Putamen (tissue), 1 donor: ENCODE measurements at regions not wholly inside any gene's neighbourhood (a gene's known extent, or its start where the extent isn't known, plus 50 kb on each side); places are given as distances from the start of the nearest gene placed in this dataset.
A peak's percentile ranks its signal among the peaks of the same experiment; 100 is the strongest.
"Not testable (repeated sequence)": the region's sequence is repeated elsewhere in the genome, so short reads cannot be mapped to it uniquely, and the experiment has no call there.

Experiments
- DNase-seq: peaks from one replicate; pipeline ENCODE4 v3.0.0-alpha.2; 2016; ENCODE audit warnings: low spot score

DNA sequence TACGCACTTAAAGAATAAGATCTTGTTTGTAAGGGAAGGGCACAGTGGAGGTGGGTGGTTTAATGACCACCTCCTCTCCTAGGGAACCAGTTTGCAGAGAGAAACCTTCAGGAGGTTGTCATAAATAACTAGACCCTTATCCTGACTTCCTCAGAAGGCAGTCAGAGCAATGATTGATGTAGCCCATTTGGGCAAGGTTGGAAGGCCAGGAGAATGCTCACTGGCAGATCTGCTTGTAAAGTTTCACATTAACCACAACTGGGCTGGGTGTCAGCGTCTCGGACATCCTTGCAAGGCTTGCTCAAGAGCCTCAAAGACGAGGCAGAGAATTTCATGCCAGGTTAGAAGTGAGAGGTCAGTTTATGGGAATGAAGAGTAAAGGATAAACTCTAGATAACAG is 87.6 kb upstream of the TRABD2B start:
- DNase-seq: no peak

DNA sequence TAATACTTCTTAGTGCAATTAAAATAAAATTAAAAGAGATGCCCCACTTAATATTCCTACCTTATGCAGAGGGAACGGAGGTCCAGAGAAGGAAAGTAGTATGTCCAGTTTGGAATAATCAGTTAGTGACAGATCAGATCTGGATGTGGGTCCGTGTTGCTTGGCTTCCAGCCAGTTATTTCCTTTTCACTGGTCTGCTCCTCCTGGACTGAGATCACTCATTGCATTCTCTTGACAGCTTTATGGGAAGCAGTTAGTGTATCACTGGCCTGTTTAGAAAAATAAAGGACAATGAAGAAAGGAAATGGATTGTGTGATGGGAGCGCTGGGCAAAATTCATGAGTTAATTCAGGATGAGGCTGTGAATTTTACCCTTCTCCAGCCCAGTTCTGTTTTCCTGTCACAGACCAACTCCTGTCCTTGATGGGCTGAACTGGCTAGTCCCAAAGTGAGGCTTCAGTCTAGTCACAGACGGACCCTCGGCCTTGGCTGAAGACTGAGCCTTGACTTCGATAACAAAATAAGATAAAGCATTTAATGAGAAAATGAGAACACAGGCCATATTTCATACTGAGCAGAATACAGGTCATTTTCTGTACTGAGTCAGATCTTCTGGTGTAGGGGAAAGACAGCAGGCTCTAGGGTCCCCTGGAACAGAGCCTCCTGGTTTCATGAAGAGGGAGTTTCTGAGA is 85.2 kb upstream of the TRABD2B start:
- no peak for DNase-seq

DNA sequence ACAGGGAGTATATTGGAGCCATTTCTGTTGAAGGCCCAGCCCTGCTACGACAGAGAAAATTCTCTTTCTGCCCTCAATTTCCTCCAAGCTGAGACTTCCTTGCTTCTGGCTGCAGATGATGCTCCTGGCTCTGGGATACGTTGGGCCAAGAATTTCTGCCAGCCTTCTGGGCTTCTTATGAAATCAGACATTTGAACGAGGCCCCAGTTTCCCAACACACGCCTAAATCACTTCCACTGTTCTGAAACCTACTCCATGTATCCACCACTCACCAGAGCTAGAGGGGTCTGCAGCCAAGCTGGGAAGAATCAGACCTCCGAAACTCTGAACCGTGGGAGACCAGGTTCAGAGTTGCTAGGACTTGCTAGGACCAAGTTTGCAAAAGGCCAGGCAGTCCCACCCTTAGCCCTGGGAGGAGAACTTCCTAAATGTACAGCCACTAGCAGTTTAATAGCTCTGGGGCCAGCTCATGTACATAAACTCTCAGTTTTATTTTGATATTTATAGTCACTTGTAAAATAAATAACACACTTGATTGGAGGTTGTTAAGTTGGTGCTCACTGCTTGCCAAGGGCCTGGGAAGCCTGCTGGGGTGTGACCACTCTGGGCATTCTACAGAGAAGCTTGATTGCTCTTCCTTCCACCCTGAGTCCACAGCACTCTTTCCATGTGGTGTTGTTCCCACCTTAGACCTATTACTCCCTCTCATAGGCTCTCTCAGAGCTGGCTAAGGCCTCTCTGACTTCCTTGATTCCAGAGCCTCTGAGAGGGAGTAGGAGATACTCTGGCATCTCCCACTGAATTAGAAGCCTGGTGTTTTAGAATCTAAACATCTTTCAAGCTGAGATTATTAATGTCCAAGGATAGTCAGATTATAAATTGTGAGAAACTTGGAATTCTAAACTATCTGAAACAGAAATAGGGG is 83.4 kb upstream of the TRABD2B start:
- no peak for DNase-seq

DNA sequence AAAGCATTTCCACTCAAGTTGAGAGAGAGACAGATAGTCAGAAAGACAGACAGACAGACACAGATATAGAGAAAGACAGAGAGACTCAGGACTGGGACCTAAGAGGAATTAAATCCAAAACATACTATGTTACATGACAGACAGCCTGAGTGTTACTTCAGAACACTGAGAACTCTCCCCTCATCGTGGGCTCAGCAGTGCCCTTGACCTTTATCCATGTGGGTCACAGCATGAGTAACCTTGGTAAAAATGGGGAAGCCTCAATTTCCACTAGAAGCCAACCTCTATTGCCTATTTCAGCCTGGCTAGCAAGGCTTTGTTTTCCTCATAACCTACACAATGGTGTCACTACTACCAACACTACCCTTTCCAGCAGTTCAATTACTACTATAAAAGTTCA is 81.9 kb upstream of the TRABD2B start:
- no peak for DNase-seq

DNA sequence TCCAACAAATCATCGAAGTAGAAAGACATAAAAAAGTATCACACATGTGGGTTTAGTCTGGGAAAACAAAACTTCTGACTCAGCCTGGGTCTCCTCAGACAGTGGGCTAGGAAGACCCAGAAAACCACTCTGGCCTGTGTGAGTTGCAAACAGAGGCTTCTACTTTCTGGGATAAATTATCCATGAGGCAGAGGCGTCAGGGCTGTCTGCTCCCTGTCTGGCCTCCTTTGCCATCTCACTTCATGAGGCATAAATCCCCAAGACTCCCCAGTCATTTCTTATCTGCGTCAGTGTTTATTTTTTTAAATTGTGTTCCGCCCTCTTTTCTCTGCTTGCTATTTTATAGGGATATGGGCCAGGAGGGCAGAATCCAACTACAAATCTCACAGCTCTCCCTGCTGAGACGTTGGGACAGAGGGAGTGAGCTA is 80.6 kb upstream of the TRABD2B start:
- DNase-seq: no peak

DNA sequence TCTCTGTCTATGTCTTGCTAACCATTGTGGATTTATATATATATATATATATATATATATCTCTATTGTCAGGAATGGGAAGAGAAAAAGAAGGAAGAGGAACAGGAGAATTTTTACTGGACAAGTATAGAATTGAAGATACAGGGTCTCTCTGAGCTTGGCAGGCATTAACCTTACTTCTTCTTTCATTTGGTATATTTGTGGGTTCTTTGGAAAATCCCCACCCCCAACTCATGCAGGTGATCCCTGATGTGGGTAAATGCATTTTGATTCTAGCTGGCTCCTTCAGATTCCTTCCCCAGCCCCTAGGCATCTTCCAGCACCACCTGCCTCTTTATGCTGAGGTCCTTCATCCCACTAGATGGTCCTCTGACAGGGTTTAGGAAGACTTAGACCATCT is 78.8 kb upstream of the TRABD2B start:
- no peak for DNase-seq

DNA sequence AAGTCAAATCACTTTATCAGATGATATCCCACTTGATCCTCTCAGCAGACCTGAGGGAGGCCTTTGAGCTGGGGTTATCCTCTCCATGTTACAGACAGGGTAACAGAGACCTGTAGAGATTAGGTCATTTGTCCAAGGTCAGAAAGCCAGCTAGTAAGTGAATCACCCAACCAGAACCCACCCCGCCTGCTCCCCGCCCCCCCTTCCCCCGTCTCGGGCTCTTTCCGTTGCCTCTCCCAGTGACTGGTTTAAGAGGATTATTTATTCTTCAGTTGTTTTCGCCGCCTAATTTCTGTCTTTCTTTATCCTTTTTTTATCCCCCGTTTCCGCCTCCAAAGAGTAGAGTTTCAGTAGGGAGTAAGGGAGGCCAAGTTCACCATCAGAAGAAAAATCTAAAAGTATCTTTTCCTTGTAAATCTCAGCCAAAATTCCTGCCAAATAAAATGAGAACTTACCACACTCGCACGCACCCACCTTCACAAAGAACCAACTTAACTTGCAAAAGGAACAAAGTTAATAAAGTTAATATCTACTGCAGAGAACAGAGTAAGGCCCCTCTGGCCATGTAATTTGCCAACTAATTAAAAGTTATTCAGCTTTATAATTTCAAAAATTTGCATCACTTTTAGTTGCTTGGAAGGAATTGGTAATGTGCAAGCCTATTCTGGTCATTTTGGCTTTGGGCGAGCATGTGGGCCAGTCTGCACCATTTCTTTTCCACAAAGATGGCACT is 76.8 kb upstream of the TRABD2B start:
- no peak for DNase-seq

DNA sequence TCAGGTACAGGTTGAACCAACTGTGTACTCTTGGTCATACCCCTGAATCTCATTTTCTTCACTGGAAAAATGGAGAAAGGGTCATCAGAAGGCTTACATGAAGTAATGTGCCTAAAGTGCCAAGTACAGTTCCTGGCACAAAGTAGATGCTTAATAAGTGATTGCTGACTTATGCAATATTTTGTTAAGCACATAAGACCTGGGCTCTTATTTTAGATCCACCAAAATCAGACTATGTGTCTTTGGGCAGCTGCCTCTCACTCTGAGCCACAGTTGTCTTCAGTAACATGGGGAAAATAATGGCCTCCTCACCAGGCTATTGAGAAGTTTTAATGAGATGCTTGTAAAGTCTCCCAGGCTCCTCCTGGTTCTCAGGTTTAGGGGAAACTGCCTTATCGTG is 74.3 kb upstream of the TRABD2B start:
- no peak for DNase-seq

DNA sequence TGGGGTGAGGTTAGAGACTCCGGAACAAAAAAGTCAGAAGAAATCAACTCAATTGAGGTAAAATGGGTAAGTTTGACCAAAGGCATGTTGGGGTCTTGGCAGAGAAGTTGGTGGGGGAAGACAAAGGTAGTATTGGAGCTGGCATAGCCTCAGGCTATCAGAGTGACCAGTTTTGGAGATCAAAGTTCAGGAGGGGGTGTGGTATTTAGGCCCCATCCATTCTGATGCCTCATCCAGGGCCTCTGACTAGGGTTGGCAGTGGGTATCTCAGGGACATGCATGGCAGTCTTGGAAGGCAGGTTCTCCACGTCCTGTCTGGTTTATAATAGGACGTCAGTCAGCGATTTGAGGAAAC is 73.2 kb upstream of the TRABD2B start:
- no peak for DNase-seq

DNA sequence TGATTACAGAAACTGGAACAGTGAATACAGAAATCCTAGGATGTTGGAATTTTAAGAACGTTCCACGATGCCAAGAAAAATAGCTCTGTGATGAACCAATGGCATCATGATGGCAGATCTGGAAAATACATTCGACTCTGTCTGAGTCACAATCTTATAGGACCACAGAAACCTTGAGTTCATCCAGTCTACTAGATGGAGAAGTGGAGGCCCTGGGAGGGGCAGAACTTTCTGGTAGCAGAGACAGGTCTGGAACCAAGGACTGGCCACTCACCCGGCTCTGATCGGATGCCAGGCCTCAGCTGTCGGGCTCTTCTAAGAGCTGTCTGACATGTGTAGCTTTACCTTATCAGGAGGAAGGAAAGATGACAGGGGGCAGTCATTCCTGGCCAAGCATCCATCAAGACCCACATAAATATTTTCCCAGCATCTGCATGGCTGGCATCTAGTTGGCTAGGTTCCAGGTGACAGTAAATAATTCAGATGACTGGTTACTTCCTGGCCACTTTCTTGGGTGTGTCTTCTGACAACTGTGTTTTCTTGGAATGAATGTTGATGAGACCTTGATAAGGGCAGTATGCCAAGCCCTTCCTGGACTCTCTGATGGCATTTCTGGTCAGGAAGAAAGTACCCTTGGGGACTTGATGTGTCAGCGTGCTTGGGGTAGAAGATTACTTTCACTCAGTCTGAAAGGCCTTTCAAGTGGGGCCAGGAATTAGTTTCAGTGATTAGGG is 72.6 kb upstream of the TRABD2B start:
- no peak for DNase-seq

DNA sequence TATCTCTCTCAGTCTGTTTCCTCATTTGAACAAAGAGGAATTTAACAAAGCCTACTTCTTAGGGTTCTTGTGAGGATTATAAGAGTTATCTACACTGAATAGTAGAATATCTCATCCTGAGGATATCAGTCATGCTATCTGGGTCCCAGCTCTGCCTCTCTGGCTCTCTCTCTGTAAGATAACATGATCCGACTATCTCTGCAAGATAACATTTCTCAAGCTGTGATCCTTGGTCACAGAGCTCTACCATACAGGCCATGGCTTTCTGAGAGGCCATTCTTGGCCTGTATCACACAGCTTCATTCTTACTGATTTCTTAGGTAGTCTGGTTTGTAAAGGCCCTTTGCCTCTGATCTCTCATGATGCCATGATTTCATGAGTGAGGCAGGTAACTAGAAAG is 71.0 kb upstream of the TRABD2B start:
- DNase-seq: no peak

DNA sequence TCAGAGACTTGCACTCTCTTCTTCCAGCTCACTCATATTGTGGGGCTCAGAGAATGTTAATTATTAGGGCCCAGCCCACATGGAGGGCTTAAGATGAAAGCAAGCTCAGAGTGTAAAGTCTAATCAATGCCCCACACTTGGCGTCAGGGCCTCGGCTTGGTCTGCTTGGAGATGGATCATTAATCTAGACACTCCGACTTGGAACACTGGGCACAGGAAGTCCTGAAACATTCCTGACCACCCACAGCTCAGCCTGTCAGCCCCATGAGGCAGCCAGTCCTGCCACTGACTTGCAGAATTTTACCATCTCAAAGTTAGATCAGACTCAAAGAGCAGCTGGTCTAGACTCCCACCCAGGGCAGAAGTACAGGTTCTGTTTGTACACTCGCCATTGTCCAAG is 69.8 kb upstream of the TRABD2B start:
- no peak for DNase-seq

DNA sequence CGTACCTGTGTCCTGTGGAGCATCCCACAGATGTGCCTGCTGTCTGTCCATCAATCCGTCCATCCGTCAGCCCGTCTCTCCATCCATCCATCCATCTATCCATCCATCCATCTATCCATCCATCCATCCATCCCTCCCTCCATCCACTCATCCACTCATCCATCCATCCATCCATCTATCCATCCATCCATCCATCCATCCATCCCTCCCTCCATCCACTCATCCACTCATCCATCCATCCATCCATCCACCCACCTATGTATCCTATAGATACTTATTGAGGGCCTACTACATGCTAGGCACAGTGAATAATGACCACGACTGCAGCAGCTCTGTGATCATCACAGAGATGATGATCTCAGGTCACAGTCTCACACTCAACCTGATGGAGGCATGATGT is 67.5 kb upstream of the TRABD2B start:
- DNase-seq: not testable (repeated sequence)

DNA sequence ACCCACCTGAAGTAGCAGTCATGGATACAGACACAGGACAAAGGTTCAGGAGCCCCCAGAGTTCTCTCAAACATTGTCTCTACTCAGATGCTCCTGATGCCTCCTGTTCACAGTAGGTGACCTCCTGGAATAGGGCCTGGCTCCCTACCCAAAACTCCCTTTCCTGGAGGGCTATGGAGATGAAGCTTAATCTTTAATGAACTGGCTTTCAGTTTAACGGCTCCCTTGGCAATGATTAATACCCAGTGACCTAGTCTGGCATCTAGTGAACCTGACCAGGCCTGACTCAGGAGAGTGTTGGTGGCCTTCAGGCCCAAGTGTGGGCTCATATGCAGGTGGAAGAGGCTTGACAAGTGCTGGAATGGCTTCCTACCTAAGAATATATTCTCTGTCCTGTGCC is 65.2 kb upstream of the TRABD2B start:
- no peak for DNase-seq

DNA sequence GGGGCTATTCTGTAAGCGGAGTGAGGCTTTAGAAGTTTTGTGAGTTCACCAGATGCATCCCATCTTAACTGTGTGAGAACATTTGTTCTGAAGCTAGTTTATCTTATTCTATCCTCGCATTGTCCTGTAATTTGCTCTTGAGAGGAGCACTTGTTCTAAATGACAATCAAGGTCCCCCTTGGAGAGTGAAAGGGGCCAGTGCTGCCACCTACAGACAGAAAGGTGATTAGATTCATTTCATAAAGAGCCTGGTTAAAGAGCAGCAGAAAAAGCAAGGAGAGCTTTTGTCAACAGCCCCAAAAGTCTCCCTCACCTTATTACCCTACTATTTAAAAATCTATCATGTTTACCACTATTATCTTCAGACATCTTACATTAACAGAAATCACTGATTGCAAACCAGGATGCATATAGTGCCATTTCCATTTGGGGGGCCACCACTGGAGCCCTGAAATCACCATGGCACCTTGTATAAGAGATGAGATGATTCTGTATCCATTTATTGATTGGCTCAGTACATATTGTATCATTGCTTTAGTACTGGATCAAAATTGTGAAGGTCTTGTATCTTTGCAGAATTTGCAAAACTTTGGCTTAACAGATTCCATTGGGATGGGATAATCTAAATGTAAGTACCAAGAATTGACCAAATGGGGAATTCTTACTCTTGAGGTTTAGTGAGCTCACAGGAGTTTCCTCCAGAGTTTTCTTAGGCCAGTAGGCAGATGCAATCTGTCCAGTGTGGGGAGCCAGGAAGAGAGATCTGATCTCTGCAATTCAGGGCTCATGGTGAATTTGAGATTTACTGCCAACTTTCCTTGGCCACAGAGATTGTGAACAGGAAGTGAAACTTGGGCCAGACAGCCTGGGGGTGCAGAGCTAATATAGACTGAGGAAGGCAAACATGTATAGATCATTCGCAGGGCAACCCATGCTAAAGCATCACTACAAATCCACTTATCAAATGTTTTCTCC is 64.3 kb upstream of the TRABD2B start:
- DNase-seq: peak; percentile 63

DNA sequence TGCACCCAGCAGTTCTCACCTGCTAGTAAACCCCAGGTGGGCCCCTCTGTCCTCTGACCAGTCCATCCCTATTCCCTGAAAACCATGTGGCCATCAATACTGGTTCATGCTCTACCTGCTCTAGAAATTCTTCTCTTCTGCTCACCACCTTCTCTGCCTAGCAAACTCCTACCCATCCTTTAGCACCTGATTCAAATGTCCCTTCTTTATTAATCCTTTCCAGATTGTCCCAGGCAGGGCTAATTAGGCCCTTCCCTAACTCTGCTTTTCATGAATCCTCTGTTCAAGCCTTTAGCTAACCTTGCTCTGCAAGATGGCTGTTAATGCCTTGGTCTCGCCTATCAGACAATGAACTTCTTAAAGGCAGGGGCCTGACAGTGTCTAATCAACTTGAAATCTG is 62.1 kb upstream of the TRABD2B start:
- DNase-seq: no peak

DNA sequence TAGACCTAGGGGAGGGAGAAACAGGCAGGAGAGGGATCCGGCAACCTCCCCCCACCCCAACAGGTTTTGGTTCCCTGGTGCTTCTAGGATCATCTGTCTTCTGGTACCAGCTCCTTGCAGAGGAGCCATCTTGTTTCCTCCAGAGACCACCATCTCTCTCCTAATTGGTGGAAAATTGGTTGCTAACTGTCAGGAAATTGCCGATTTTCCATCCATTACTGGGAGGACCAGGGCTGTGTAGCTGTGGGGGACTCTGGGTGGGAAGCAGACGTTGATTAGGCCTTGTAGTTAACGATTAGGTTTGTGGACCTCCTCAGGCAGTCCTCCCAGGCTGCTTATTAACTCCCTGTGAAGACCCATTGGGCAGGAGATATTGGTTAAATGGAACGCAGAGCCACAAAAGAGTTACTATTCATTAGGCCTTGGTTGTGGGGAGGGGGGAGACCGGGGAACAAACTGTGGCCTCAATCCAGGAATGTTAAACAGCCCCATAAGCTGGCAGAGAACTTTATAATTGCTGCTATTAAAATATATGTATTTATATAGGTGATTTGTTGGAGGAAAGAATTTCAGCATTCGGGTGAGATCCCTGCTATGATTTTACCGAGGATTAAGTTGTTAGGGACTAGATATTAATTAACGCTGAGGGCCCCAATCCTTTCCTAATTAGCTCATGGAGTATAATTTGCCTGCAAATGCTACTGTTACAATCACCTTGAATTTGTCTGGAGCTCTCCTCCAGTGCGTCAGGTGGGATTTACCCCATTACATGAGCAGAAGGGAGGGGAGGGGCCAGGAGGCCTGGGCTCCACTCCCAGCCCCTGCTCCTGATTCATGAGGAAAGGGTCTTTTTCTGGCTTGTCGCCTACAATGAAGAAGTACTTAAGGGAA is 61.2 kb upstream of the TRABD2B start:
- no peak for DNase-seq

DNA sequence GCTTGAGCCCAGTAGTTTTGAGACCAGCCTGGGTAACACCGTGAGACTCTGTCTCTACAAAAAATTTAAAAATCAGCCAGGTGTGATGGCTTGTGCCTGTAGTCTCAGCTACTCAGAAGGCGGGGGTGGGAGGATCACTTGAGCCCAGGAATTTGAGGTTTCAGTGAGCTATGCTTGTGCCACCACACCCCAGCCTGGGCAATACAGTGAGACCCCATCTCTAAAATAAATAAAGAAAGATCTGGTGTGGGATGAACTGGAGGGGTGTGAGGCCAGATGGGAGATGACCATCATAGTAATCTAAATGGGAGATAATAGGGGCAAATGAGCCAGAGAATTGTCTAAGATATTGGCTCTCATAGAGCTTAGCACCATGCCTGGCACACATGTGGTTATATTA is 60.1 kb upstream of the TRABD2B start:
- no peak for DNase-seq

DNA sequence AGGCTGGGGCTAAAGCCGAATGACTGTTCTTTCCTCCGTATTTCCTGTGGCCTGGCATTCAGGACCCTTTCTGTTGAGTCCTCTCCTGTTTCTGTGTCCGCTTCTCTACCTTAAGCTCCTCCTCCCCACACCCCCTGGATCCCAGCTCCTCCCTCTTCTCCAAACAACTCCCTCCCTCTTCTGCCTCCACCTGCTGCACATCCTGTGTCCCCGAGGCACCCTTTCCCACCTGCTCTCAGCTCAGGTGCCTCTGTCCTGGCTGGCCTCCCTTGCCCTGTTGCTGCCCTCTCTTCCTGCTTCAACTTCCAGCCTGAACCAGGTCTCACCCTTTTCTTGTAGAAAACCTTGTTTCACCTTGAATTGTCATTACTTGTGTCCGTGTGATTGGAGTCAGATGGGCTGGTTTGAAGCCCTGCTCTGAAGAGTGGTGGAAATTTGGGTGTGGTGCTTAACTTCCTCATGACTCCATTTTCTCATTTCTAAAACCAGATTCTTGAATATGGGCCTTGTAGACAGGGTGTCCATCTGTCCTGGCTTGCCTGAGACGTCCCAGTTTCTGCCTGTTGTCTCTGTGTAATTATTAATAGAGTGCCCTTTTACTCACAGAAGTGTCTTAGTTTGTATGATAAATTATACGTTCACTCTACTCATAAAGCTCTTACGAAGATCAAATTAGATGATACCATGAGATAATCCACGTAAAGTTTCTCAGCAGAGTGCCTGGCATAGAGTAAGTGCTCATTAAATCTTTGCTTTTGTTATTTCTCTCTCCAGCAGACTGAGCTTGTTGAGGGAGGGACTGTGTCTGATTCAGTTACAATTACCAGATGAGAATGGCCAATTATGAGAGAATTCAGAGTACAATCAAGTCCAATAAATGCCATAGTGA is 58.9 kb upstream of the TRABD2B start:
- no peak for DNase-seq
